ENCODE measurements at regions not wholly inside any gene's neighbourhood (a gene's known extent, or its start where the extent isn't known, plus 50 kb on each side); places are given as distances from the start of the nearest gene placed in this dataset.

DNA sequence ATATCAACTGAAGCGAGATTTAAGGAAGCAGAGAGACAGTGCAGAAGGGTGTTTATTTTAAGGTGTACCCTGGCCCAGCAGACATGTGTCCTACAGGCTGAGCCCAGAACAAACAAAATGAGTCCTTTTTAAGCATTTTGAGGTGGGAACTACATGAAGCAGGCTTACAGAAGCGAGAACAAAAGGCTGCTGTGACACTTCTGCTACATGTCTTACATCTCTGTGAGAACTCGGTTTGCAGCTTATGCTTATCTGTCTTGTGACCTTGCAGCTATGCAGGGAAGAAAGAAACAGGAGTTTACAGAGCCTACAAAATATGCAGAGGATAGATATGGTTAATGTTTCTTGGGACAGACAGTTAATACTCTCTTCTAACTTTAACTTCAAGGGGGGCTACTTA is 295.9 kb downstream of the CEMIP2 start:
- Histone ChIP-seq H3K4me3 (ENCODE audit: low read depth, low read length, poor library complexity, severe bottlenecking) (no peak overlapping the region), H3K27me3 (ENCODE audit: insufficient read depth, low read length) (no peaks in the 10 kb centered on the region), H3F3A (ENCODE audit: insufficient read depth, low read length) (no peaks in the 10 kb centered on the region), H3K4me1 (ENCODE audit: insufficient read depth, low read length, severe bottlenecking) (no peaks in the 10 kb centered on the region), H3K9ac (ENCODE audit: low read length) (no peak overlapping the region), H3K9me2 (ENCODE audit: low read depth, low read length) (no peaks in the 10 kb centered on the region), H3K4me2 (ENCODE audit: low read length) (no peak overlapping the region), H4K20me1 (ENCODE audit: insufficient read depth, low read length) (no peaks in the 10 kb centered on the region), H3K79me2 (ENCODE audit: insufficient read depth, low read length) (no peaks in the 10 kb centered on the region), H3K9me3 (ENCODE audit: low read length) (no peaks in the 10 kb centered on the region), H3K36me3 (ENCODE audit: insufficient read depth, low read length) (no peaks in the 10 kb centered on the region), H3K27ac (ENCODE audit: low read depth, low read length, poor library complexity, severe bottlenecking) (no peak overlapping the region), H2AFZ (ENCODE audit: low read length) (no peak overlapping the region)
- TF ChIP-seq, protein P1, sequence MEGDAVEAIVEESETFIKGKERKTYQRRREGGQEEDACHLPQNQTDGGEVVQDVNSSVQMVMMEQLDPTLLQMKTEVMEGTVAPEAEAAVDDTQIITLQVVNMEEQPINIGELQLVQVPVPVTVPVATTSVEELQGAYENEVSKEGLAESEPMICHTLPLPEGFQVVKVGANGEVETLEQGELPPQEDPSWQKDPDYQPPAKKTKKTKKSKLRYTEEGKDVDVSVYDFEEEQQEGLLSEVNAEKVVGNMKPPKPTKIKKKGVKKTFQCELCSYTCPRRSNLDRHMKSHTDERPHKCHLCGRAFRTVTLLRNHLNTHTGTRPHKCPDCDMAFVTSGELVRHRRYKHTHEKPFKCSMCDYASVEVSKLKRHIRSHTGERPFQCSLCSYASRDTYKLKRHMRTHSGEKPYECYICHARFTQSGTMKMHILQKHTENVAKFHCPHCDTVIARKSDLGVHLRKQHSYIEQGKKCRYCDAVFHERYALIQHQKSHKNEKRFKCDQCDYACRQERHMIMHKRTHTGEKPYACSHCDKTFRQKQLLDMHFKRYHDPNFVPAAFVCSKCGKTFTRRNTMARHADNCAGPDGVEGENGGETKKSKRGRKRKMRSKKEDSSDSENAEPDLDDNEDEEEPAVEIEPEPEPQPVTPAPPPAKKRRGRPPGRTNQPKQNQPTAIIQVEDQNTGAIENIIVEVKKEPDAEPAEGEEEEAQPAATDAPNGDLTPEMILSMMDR (IDR thresholded peaks at IDR 0.05; ENCODE audit: low read length), result no peak
- TF ChIP-seq EZH2 (IDR thresholded peaks at IDR 0.05; ENCODE audit: borderline replicate concordance, low read length), result no peak

DNA sequence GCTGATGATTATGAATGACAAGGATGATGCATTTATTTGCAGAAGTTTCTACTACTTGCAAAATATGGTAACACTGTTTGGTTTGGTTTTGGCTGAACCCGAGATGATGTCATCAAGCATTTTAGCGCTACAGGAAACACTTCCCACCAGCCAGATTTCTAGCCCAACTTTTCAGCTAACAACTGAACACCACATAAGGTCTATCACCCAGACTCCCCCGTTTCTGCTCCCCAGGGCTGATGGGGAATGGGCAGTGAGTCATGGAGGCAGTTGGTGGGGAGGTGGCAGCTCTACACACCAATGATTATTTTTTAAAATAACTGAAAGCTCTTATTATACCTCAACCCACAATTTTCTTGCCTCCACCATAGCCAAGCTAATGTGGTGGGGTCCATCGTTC is 302.9 kb downstream of the CEMIP2 start:
- no peak overlapping the region for H2AFZ ChIP-seq (ENCODE audit: low read length)
- no peaks in the 10 kb centered on the region for H4K20me1 ChIP-seq (ENCODE audit: insufficient read depth, low read length)
- H3K4me3 ChIP-seq (ENCODE audit: low read depth, low read length, poor library complexity, severe bottlenecking), result no peak overlapping the region
- no peak overlapping the region for H3K9ac ChIP-seq (ENCODE audit: low read length)
- H3K27ac ChIP-seq (ENCODE audit: low read depth, low read length, poor library complexity, severe bottlenecking), result no peak overlapping the region
- TF ChIP-seq, protein P1 (IDR thresholded peaks at IDR 0.05; ENCODE audit: low read length), result no peak
- TF ChIP-seq EZH2 (IDR thresholded peaks at IDR 0.05; ENCODE audit: borderline replicate concordance, low read length), result no peak
- H3F3A ChIP-seq (ENCODE audit: insufficient read depth, low read length), result no peaks in the 10 kb centered on the region
- no peak overlapping the region for H3K4me2 ChIP-seq (ENCODE audit: low read length)
- no peaks in the 10 kb centered on the region for H3K9me2 ChIP-seq (ENCODE audit: low read depth, low read length)
- no peaks in the 10 kb centered on the region for H3K27me3 ChIP-seq (ENCODE audit: insufficient read depth, low read length)
- no peaks in the 10 kb centered on the region for H3K4me1 ChIP-seq (ENCODE audit: insufficient read depth, low read length, severe bottlenecking)
- H3K36me3 ChIP-seq (ENCODE audit: insufficient read depth, low read length), result no peaks in the 10 kb centered on the region
- no peaks in the 10 kb centered on the region for H3K79me2 ChIP-seq (ENCODE audit: insufficient read depth, low read length)
- no peaks in the 10 kb centered on the region for H3K9me3 ChIP-seq (ENCODE audit: low read length)

DNA sequence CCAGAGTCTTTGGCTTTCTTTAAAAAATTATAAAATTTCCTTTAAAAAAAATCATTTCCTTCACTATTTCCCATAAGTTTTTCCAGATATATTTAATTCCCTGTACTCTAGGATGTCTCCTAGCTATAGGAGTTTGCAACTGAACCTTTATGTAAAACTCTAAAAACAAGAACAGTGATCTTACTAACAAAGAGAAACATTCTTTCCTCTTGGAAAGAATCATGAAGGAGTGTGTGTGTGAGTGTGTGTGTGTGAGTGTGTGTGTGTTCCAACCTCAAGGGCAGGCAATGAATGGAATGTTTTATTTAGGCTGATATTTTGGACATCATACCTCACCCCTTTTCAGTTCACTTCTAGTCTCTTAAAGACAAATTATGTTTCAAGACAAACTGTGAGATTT is 309.2 kb downstream of the CEMIP2 start:
- no peaks in the 10 kb centered on the region for H3K36me3 ChIP-seq (ENCODE audit: insufficient read depth, low read length)
- no peak overlapping the region for H3K4me2 ChIP-seq (ENCODE audit: low read length)

More for the DNA sequence above, 309.2 kb downstream of the CEMIP2 start:
- no peak overlapping the region for H3K27ac ChIP-seq (ENCODE audit: low read depth, low read length, poor library complexity, severe bottlenecking)
- no peaks in the 10 kb centered on the region for H4K20me1 ChIP-seq (ENCODE audit: insufficient read depth, low read length)
- no peak overlapping the region for H3K9ac ChIP-seq (ENCODE audit: low read length)
- no peaks in the 10 kb centered on the region for H3K9me2 ChIP-seq (ENCODE audit: low read depth, low read length)
- no peaks in the 10 kb centered on the region for H3K27me3 ChIP-seq (ENCODE audit: insufficient read depth, low read length)
- H2AFZ ChIP-seq (ENCODE audit: low read length), result no peak overlapping the region
- H3F3A ChIP-seq (ENCODE audit: insufficient read depth, low read length), result no peaks in the 10 kb centered on the region
- H3K4me1 ChIP-seq (ENCODE audit: insufficient read depth, low read length, severe bottlenecking), result no peaks in the 10 kb centered on the region
- H3K4me3 ChIP-seq (ENCODE audit: low read depth, low read length, poor library complexity, severe bottlenecking), result no peak overlapping the region
- TF ChIP-seq, protein P1 (IDR thresholded peaks at IDR 0.05; ENCODE audit: low read length), result no peak
- no peak for TF ChIP-seq EZH2 (IDR thresholded peaks at IDR 0.05; ENCODE audit: borderline replicate concordance, low read length)
- no peaks in the 10 kb centered on the region for H3K79me2 ChIP-seq (ENCODE audit: insufficient read depth, low read length)
- H3K9me3 ChIP-seq (ENCODE audit: low read length), result no peaks in the 10 kb centered on the region
